ENCODE measurements at regions not wholly inside any gene's neighbourhood (a gene's known extent, or its start where the extent isn't known, plus 50 kb on each side); places are given as distances from the start of the nearest gene placed in this dataset.

- TF ChIP-seq CTCF (IDR thresholded peaks at IDR 0.05; ENCODE audit: borderline replicate concordance, extremely low read depth, low read length, poor library complexity, severe bottlenecking) (no peak), EZH2 (IDR thresholded peaks at IDR 0.05; ENCODE audit: borderline replicate concordance, low read depth, low read length, severe bottlenecking) (no peak)
Measured at GRCh38 chr14:84095681-84096080, 1434.3 kb upstream of the FLRT2 start.

Measured in DND-41 (cell line).